H1 (cell line): ENCODE measurements at regions not wholly inside any gene's neighbourhood (a gene's known extent, or its start where the extent isn't known, plus 50 kb on each side); places are given as distances from the start of the nearest gene placed in this dataset.
A peak's percentile ranks its signal among the peaks of the same experiment; 100 is the strongest.

Source experiments
- CTCF ChIA-PET: fragments of 300-600 bp; sonication (Branson Sonifier 250); formaldehyde crosslinking; loops from one replicate; lab custom pipeline; 2021; ENCODE audit not compliant: partially characterized antibody; lab: Charles Lee
- POLR2A ChIA-PET: fragments of 300-600 bp; sonication (Branson Sonifier 250); formaldehyde crosslinking; loops from one replicate; lab custom pipeline; 2021; ENCODE audit warnings: inconsistent platforms; ENCODE audit not compliant: partially characterized antibody; lab: Charles Lee
- DNase-seq, 2 experiments: peaks; one replicate each; pipeline versions ENCODE4 v3.0.0 to v3.0.0-alpha.2; 2010 to 2022; ENCODE audit warnings: low spot score in 2 of 2, low read depth in 1 of 2, mixed read lengths in 1 of 2
- FAIRE-seq: peaks from 2 replicates; lab custom pipeline; 2011; peaks lifted over from hg19 to GRCh38; lab: Jason Lieb, UNC
- H2AFZ ChIP-seq: 2 replicates; pipeline ENCODE4 v1.8.1; 2012; ENCODE audit warnings: low read length, inconsistent platforms
- H2AK5ac ChIP-seq: 2 replicates; pipeline ENCODE4 v1.6.1; 2013; ENCODE audit warnings: low read depth, low read length
- H2BK120ac ChIP-seq: replicated peaks from 2 replicates; pipeline ENCODE3; 2013; ENCODE audit warnings: low read depth, low read length, inconsistent platforms
- H2BK12ac ChIP-seq: 2 replicates; pipeline ENCODE4 v1.6.1; 2013; ENCODE audit warnings: low read depth, low read length
- H2BK15ac ChIP-seq: 2 replicates; pipeline ENCODE4 v1.6.1; 2013; ENCODE audit warnings: low read length
- H2BK20ac ChIP-seq: 2 replicates; pipeline ENCODE4 v1.6.1; 2013; ENCODE audit warnings: low read length
- H2BK5ac ChIP-seq: 2 replicates; pipeline ENCODE4 v1.6.1; 2013; ENCODE audit warnings: low read depth, low read length
- H3K14ac ChIP-seq: 2 replicates; pipeline ENCODE4 v1.6.1; 2013; ENCODE audit warnings: inconsistent platforms; ENCODE audit not compliant: insufficient read length
- H3K18ac ChIP-seq: 2 replicates; pipeline ENCODE4 v1.6.1; 2013; ENCODE audit warnings: low read length; ENCODE audit errors: extremely low read depth
- H3K23ac ChIP-seq: 2 replicates; pipeline ENCODE4 v1.6.1; 2013; ENCODE audit warnings: inconsistent platforms; ENCODE audit not compliant: insufficient read length
- H3K23me2 ChIP-seq: 2 replicates; pipeline ENCODE4 v1.6.1; 2013; ENCODE audit warnings: low read depth, low read length
- H3K27ac ChIP-seq: 2 replicates; pipeline ENCODE4 v1.6.1; 2011; ENCODE audit warnings: low read depth, low read length, inconsistent platforms
- H3K27me3 ChIP-seq, 4 experiments: replicated peaks in 1 of 4; 1 replicate in 1 of 4; 2 replicates in 3 of 4; pipeline versions ENCODE4 v1.6.1 to v1.8.1; 2011 to 2013; ENCODE audit warnings: low read length in 3 of 4, mild to moderate bottlenecking in 3 of 4, inconsistent platforms in 2 of 4, mixed read lengths in 2 of 4, moderate library complexity in 1 of 4; ENCODE audit not compliant: control insufficient read depth in 3 of 4, insufficient read depth in 3 of 4; ENCODE audit errors: extremely low read depth in 1 of 4
- H3K36me3 ChIP-seq, 4 experiments: 2 replicates each; pipeline versions ENCODE4 v1.6.1 to v1.8.1; 2011 to 2013; ENCODE audit warnings: mild to moderate bottlenecking in 4 of 4, low read length in 3 of 4, moderate library complexity in 2 of 4, control low read depth in 1 of 4, inconsistent platforms in 1 of 4; ENCODE audit not compliant: insufficient read depth in 4 of 4, control insufficient read depth in 2 of 4
- H3K4ac ChIP-seq: replicated peaks from 2 replicates; pipeline ENCODE3; 2013; ENCODE audit warnings: low read length, low read depth, mixed read lengths, inconsistent platforms; ENCODE audit not compliant: insufficient read length
- H3K4me1 ChIP-seq, 4 experiments: replicated peaks in 1 of 4; 1 replicate in 1 of 4; 2 replicates in 3 of 4; pipeline versions ENCODE4 v1.6.1 to v1.8.1; 2011 to 2013; ENCODE audit warnings: low read length in 3 of 4, inconsistent platforms in 2 of 4, mixed read lengths in 1 of 4; ENCODE audit not compliant: insufficient read depth in 4 of 4, control insufficient read depth in 3 of 4
- H3K4me2 ChIP-seq, 2 experiments: 2 replicates each; pipeline versions ENCODE4 v1.6.1 to v1.8.1; 2011 to 2013; ENCODE audit warnings: low read depth in 2 of 2, low read length in 2 of 2, control low read depth in 1 of 2, inconsistent platforms in 1 of 2, mild to moderate bottlenecking in 1 of 2; ENCODE audit not compliant: insufficient read depth in 1 of 2
- H3K4me3 ChIP-seq, 4 experiments: fragments of 200-600, 300-600 bp in 1 of 4; sonication (generic), shearing (Covaris generic), sonication (Bioruptor Twin) in 1 of 4; 2 replicates each; pipeline versions ENCODE4 v1.5.1 to v1.8.1; 2011 to 2016; ENCODE audit warnings: low read length in 4 of 4, low read depth in 3 of 4, control low read depth in 2 of 4, inconsistent platforms in 2 of 4, mild to moderate bottlenecking in 2 of 4, mixed read lengths in 1 of 4, moderate library complexity in 1 of 4; ENCODE audit not compliant: insufficient read depth in 2 of 4; ENCODE audit errors: extremely low read depth in 1 of 4
- H3K56ac ChIP-seq: replicated peaks from 2 replicates; pipeline ENCODE3; 2013; ENCODE audit warnings: low read depth, mild to moderate bottlenecking, mixed read lengths, low read length, inconsistent platforms; ENCODE audit not compliant: insufficient read length
- H3K79me1 ChIP-seq: 2 replicates; pipeline ENCODE4 v1.6.1; 2013; ENCODE audit warnings: low read depth, low read length, control low read depth
- H3K79me2 ChIP-seq, 2 experiments: 2 replicates each; pipeline versions ENCODE4 v1.6.1 to v1.8.1; 2012 to 2013; ENCODE audit warnings: low read length in 2 of 2, mild to moderate bottlenecking in 2 of 2, inconsistent platforms in 1 of 2; ENCODE audit not compliant: insufficient read depth in 2 of 2, control insufficient read depth in 1 of 2
- H3K9ac ChIP-seq, 4 experiments: replicated peaks in 1 of 4; 1 replicate in 1 of 4; 2 replicates in 3 of 4; pipeline versions ENCODE4 v1.6.1 to v1.8.1; 2011 to 2013; ENCODE audit warnings: low read depth in 3 of 4, low read length in 3 of 4, control low read depth in 2 of 4, mild to moderate bottlenecking in 2 of 4, moderate library complexity in 2 of 4, inconsistent platforms in 1 of 4; ENCODE audit errors: extremely low read depth in 1 of 4
- H3K9me3 ChIP-seq, 2 experiments: 2 replicates each; pipeline versions ENCODE4 v1.6.1 to v1.8.1; 2012 to 2013; ENCODE audit warnings: mild to moderate bottlenecking in 2 of 2, moderate library complexity in 2 of 2, control low read depth in 1 of 2, inconsistent platforms in 1 of 2, low read depth in 1 of 2, low read length in 1 of 2, mixed read lengths in 1 of 2; ENCODE audit not compliant: insufficient read depth in 2 of 2
- H4K20me1 ChIP-seq, 2 experiments: replicated peaks in 1 of 2; 2 replicates each; pipeline versions ENCODE3 to v1.8.1; 2011 to 2013; ENCODE audit warnings: inconsistent platforms in 2 of 2, low read length in 2 of 2, mild to moderate bottlenecking in 1 of 2; ENCODE audit not compliant: insufficient read depth in 2 of 2, control insufficient read depth in 1 of 2
- H4K5ac ChIP-seq: 2 replicates; pipeline ENCODE4 v1.6.1; 2013; ENCODE audit warnings: low read length, low read depth, mixed read lengths, inconsistent platforms; ENCODE audit not compliant: insufficient read length
- H4K8ac ChIP-seq: 2 replicates; pipeline ENCODE4 v1.8.0; 2013; ENCODE audit warnings: mild to moderate bottlenecking, moderate library complexity, low read length, inconsistent platforms; ENCODE audit not compliant: insufficient read depth; ENCODE audit errors: extremely low read depth
- H4K91ac ChIP-seq: replicated peaks from 2 replicates; pipeline ENCODE3; 2013; ENCODE audit warnings: low read length, mixed read lengths, inconsistent platforms; ENCODE audit not compliant: insufficient read length
- ASH2L ChIP-seq: fragments of 200-600, 300-600 bp; sonication (generic); IDR thresholded peaks from one replicate; pipeline ENCODE4 v1.7.1; 2017; ENCODE audit warnings: low read length
- BCL11A ChIP-seq, 2 experiments: IDR thresholded peaks; one replicate each; pipeline ENCODE4 v1.6.1; 2011; ENCODE audit warnings: low read depth in 2 of 2, low read length in 2 of 2, mild to moderate bottlenecking in 2 of 2
- CHD1 ChIP-seq: IDR thresholded peaks from 2 replicates; pipeline ENCODE4 v1.6.1; 2012; ENCODE audit warnings: low read depth, low read length, improper control_type of control experiment
- CREB1 ChIP-seq: IDR thresholded peaks from 2 replicates; pipeline ENCODE4 v1.6.1; 2012; ENCODE audit warnings: inconsistent platforms
- EP300 ChIP-seq, 2 experiments: IDR thresholded peaks; 1 replicate in 1 of 2; 2 replicates in 1 of 2; pipeline ENCODE4 v1.6.1; 2011 to 2012; ENCODE audit warnings: low read depth in 2 of 2, low read length in 2 of 2, mild to moderate bottlenecking in 2 of 2, borderline replicate concordance in 1 of 2, inconsistent platforms in 1 of 2, moderate library complexity in 1 of 2
- JUN ChIP-seq: IDR thresholded peaks from 2 replicates; pipeline ENCODE4 v1.6.1; 2011; ENCODE audit warnings: low read depth, mild to moderate bottlenecking, improper control_type of control experiment, low read length
- KDM1A ChIP-seq: fragments of 200-600, 300-600 bp; sonication (generic); IDR thresholded peaks from 2 replicates; pipeline ENCODE4 v1.7.1; 2016; ENCODE audit warnings: mild to moderate bottlenecking, low read length, borderline replicate concordance
- RNF2 ChIP-seq: fragments of 200-900, 300-1000 bp; sonication (generic); IDR thresholded peaks from 2 replicates; pipeline ENCODE4 v1.7.1; 2016; ENCODE audit warnings: borderline replicate concordance, low read depth, mild to moderate bottlenecking, antibody characterized with exemption, low read length; ENCODE audit not compliant: poor library complexity, severe bottlenecking; ENCODE audit errors: missing control alignments
- SIRT6 ChIP-seq: IDR thresholded peaks from one replicate; pipeline ENCODE4 v1.7.1; 2012; ENCODE audit warnings: low read length, inconsistent platforms
- TBP ChIP-seq: IDR thresholded peaks from 2 replicates; pipeline ENCODE4 v1.6.1; 2011; ENCODE audit warnings: low read depth, low read length, improper control_type of control experiment
- TEAD4 ChIP-seq: IDR thresholded peaks from 2 replicates; pipeline ENCODE4 v1.6.1; 2012; ENCODE audit warnings: low read depth, low read length, inconsistent platforms, mixed read lengths
- WGBS, 2 experiments: shearing (Covaris generic) in 1 of 2; methylation state at CpG; one replicate each; pipeline versions ENCODE4 v1.1.6 to v1.1.7; 2013 to 2015; ENCODE audit warnings: low lambda C conversion rate in 2 of 2, mixed read lengths in 2 of 2, inconsistent platforms in 1 of 2, low coverage in 1 of 2, missing lambda C conversion rate in 1 of 2; ENCODE audit not compliant: insufficient replicate concordance in 2 of 2, insufficient coverage in 1 of 2, insufficient read length in 1 of 2; ENCODE audit errors: extremely low coverage in 1 of 2, missing lambda C conversion rate in 1 of 2; 5-methylcytosine and 5-hydroxymethylcytosine counted together
- TF ChIP-seq, protein P1 (sequence below): IDR thresholded peaks from 2 replicates; pipeline ENCODE4 v1.6.1; 2011; ENCODE audit warnings: low read length, improper control_type of control experiment

DNA sequence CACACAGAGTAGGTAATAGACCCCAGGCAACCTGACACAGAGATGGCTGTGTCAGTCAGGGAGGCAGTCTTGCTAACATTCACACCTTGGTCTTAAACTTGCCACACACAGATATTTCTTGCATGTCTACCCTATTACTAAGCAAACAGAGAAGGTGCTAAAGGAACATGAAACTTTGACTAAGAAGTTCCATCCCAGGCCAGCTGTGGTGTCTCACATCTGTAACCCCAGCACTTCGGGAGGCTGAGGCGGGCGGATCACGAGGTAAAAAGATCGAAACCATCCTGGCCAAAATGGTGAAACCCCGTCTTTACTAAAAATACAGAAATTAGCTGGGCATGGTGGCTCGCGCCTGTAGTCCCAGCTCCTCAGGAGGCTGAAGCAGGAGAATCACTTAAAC, 222.4 kb upstream of the JARID2 start:
- Histone ChIP-seq H3K23me2 (peaks cover 7% of the 10 kb centered on the region; the same call in 1 of the 2 replicates), H2BK120ac (peak overlapping the region; percentile 100), H3K4me2 (no peak overlapping the region; a peak in 1 of 4 replicates), H3K79me2 (peaks cover 19 to 27% of the 10 kb centered on the region in 2 experiments), H3K27ac (peak overlapping the region; percentile 62), H4K8ac (no peak overlapping the region), H2AFZ (no peak overlapping the region), H4K91ac (peak overlapping the region; percentile 99), H3K4me1 (peaks cover 3 to 11% (median 9%) of the 10 kb centered on the region in 4 experiments; a peak in 5 of 7 replicates), H3K18ac (peak overlapping the region; percentile 96), H3K23ac (peak overlapping the region; percentile 33), H3K56ac (peak overlapping the region; percentile 25), H3K27me3 (no peaks in the 10 kb centered on the region), H3K36me3 (no peaks in the 10 kb centered on the region), H3K14ac (peak overlapping the region; percentile 55), H3K79me1 (no peaks in the 10 kb centered on the region; the same call in 1 of the 2 replicates), H4K20me1 (no peaks in the 10 kb centered on the region), H3K9ac (no peak overlapping the region), H3K4me3 (no peak overlapping the region), H3K9me3 (no peaks in the 10 kb centered on the region), H2BK5ac (peak overlapping the region; percentile 99; the same call in 1 of the 2 replicates), H2BK20ac (peak overlapping the region; percentile 99), H2BK15ac (0 out of 2 replicates have a peak overlapping the region, but pooled peaks have one; percentile 98), H3K4ac (peak overlapping the region; percentile 98), H2BK12ac (peak overlapping the region; percentile 65), H2AK5ac (peak overlapping the region; percentile 68; the same call in 1 of the 2 replicates), H4K5ac (peak overlapping the region; percentile 39)
- DNase-seq (no peak), FAIRE-seq (no peak)
- 93% methylated on average over 8 of the region's 8 CpGs; no CpG with 5 or more reads in 1 of the 2 experiments for WGBS, 2 experiments
- CTCF ChIA-PET = interaction anchor here (1.2 kb wide), 1 partner anchor 9 kb away, joined by 3 read pairs; no protein-coding TSS in a partner anchor
- POLR2A ChIA-PET = interaction anchor here (0.7 to 1.2 kb wide), 2 partner anchors 22 to 71 kb away, joined by 3 read pairs; no protein-coding TSS in a partner anchor
- TF ChIP-seq KDM1A (no peak), ASH2L (no peak), BCL11A (IDR thresholded peaks at IDR 0.05; ENCODE audit: low read depth in 2 of 2, low read length in 2 of 2) (no peak), CHD1 (no peak), TEAD4 (no peak), TBP (no peak), RNF2 (no peak), EP300 (IDR thresholded peaks at IDR 0.05; ENCODE audit: borderline replicate concordance in 1 of 2, low read depth in 2 of 2, low read length in 2 of 2) (no peak), CREB1 (no peak), JUN (no peak), SIRT6 (no peak)
- TF ChIP-seq, protein P1, sequence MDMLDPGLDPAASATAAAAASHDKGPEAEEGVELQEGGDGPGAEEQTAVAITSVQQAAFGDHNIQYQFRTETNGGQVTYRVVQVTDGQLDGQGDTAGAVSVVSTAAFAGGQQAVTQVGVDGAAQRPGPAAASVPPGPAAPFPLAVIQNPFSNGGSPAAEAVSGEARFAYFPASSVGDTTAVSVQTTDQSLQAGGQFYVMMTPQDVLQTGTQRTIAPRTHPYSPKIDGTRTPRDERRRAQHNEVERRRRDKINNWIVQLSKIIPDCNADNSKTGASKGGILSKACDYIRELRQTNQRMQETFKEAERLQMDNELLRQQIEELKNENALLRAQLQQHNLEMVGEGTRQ = no peak
